HG03097 (cell line): ENCODE measurements at regions not wholly inside any gene's neighbourhood (a gene's known extent, or its start where the extent isn't known, plus 50 kb on each side); places are given as distances from the start of the nearest gene placed in this dataset.

Experiments
- ATAC-seq: cut with Tn5 transposase; IDR thresholded peaks from one replicate; pipeline ENCODE4 v1.9.1; 2021; ENCODE audit not compliant: unreplicated experiment, low FRiP score

GRCh38 chr1:98427664-98428063 is 233.9 kb upstream of the SNX7 start:
- ATAC-seq, result no peak

GRCh38 chr1:98426092-98426491 is 235.4 kb upstream of the SNX7 start:
- ATAC-seq, result no peak

GRCh38 chr1:98422816-98423215 is 238.7 kb upstream of the SNX7 start:
- no peak for ATAC-seq

GRCh38 chr1:98421085-98421435 is 240.5 kb upstream of the SNX7 start:
- ATAC-seq, result no peak

GRCh38 chr1:98420376-98421084 is 241.0 kb upstream of the SNX7 start:
- no peak for ATAC-seq

- ATAC-seq, result no peak
Observed at GRCh38 chr1:98417820-98418219, 243.7 kb upstream of the SNX7 start.

- no peak for ATAC-seq
Observed at GRCh38 chr1:98410082-98410481, 251.4 kb upstream of the SNX7 start.

GRCh38 chr1:98406352-98407088 is 255.0 kb upstream of the SNX7 start:
- no peak for ATAC-seq

- ATAC-seq, result peak; percentile 79
Observed at GRCh38 chr1:98405581-98406074, 255.9 kb upstream of the SNX7 start.

- no peak for ATAC-seq
Observed at GRCh38 chr1:98404866-98405265, 256.7 kb upstream of the SNX7 start.

- no peak for ATAC-seq
Observed at GRCh38 chr1:98403963-98404480, 257.5 kb upstream of the SNX7 start.

- no peak for ATAC-seq
Observed at GRCh38 chr1:98402860-98403259, 258.7 kb upstream of the SNX7 start.

- ATAC-seq, result no peak
Observed at GRCh38 chr1:98400446-98400845, 261.1 kb upstream of the SNX7 start.

- no peak for ATAC-seq
Observed at GRCh38 chr1:98399218-98399617, 262.3 kb upstream of the SNX7 start.

- ATAC-seq, result no peak
Observed at GRCh38 chr1:98398649-98399048, 262.9 kb upstream of the SNX7 start.

- no peak for ATAC-seq
Observed at GRCh38 chr1:98398092-98398491, 263.4 kb upstream of the SNX7 start.

GRCh38 chr1:98393719-98394118 is 267.8 kb upstream of the SNX7 start:
- no peak for ATAC-seq

GRCh38 chr1:98391175-98391574 is 270.3 kb upstream of the SNX7 start:
- ATAC-seq, result no peak

- no peak for ATAC-seq
Observed at GRCh38 chr1:98389809-98390208, 271.7 kb upstream of the SNX7 start.

- peak; percentile 97 for ATAC-seq
Observed at GRCh38 chr1:98388441-98388840, 273.1 kb upstream of the SNX7 start.

GRCh38 chr1:98387701-98388100 is 273.8 kb upstream of the SNX7 start:
- no peak for ATAC-seq
